ENCODE measurements at regions not wholly inside any gene's neighbourhood (a gene's known extent, or its start where the extent isn't known, plus 50 kb on each side); places are given as distances from the start of the nearest gene placed in this dataset.

GRCh38 chr10:120702032-120702431 is 149.1 kb upstream of the WDR11 start:
- in situ Hi-C loops (cut with HindIII; ENCODE audit: low sequenced_read_pairs): no loop called here

GRCh38 chr10:120705309-120705708 is 145.9 kb upstream of the WDR11 start:
- in situ Hi-C loops (cut with HindIII; ENCODE audit: low sequenced_read_pairs): no loop called here

GRCh38 chr10:120710076-120710475 is 141.1 kb upstream of the WDR11 start:
- in situ Hi-C loops (cut with HindIII; ENCODE audit: low sequenced_read_pairs): no loop called here

- in situ Hi-C loops (cut with HindIII; ENCODE audit: low sequenced_read_pairs): no loop called here
Measured at GRCh38 chr10:120711860-120712259, 139.3 kb upstream of the WDR11 start.

GRCh38 chr10:120713573-120714205 is 137.5 kb upstream of the WDR11 start:
- in situ Hi-C loops (cut with HindIII; ENCODE audit: low sequenced_read_pairs): no loop called here

GRCh38 chr10:120715171-120715570 is 136.0 kb upstream of the WDR11 start:
- in situ Hi-C loops (cut with HindIII; ENCODE audit: low sequenced_read_pairs): no loop called here

GRCh38 chr10:120719333-120719732 is 131.8 kb upstream of the WDR11 start:
- in situ Hi-C loops (cut with HindIII; ENCODE audit: low sequenced_read_pairs): no loop called here

GRCh38 chr10:120727001-120727400 is 124.2 kb upstream of the WDR11 start:
- in situ Hi-C loops (cut with HindIII; ENCODE audit: low sequenced_read_pairs): no loop called here

GRCh38 chr10:120729547-120729946 is 121.6 kb upstream of the WDR11 start:
- in situ Hi-C loops (cut with HindIII; ENCODE audit: low sequenced_read_pairs): no loop called here

GRCh38 chr10:120732067-120732466 is 119.1 kb upstream of the WDR11 start:
- in situ Hi-C loops (cut with HindIII; ENCODE audit: low sequenced_read_pairs): no loop called here

- in situ Hi-C loops (cut with HindIII; ENCODE audit: low sequenced_read_pairs): no loop called here
Measured at GRCh38 chr10:120732643-120733313, 118.4 kb upstream of the WDR11 start.

- in situ Hi-C loops (cut with HindIII; ENCODE audit: low sequenced_read_pairs): no loop called here
Measured at GRCh38 chr10:120734483-120735078, 116.6 kb upstream of the WDR11 start.

GRCh38 chr10:120735315-120735714 is 115.8 kb upstream of the WDR11 start:
- in situ Hi-C loops (cut with HindIII; ENCODE audit: low sequenced_read_pairs): no loop called here

GRCh38 chr10:120735773-120736371 is 115.3 kb upstream of the WDR11 start:
- in situ Hi-C loops (cut with HindIII; ENCODE audit: low sequenced_read_pairs): no loop called here

- in situ Hi-C loops (cut with HindIII; ENCODE audit: low sequenced_read_pairs): no loop called here
Measured at GRCh38 chr10:120736377-120736776, 114.8 kb upstream of the WDR11 start.

- in situ Hi-C loops (cut with HindIII; ENCODE audit: low sequenced_read_pairs): no loop called here
Measured at GRCh38 chr10:120738658-120739057, 112.5 kb upstream of the WDR11 start.

- in situ Hi-C loops (cut with HindIII; ENCODE audit: low sequenced_read_pairs): no loop called here
Measured at GRCh38 chr10:120741396-120741795, 109.8 kb upstream of the WDR11 start.

GRCh38 chr10:120742373-120742772 is 108.8 kb upstream of the WDR11 start:
- in situ Hi-C loops (cut with HindIII; ENCODE audit: low sequenced_read_pairs): no loop called here

- in situ Hi-C loops (cut with HindIII; ENCODE audit: low sequenced_read_pairs): no loop called here
Measured at GRCh38 chr10:120744040-120744439, 107.1 kb upstream of the WDR11 start.

- in situ Hi-C loops (cut with HindIII; ENCODE audit: low sequenced_read_pairs): no loop called here
Measured at GRCh38 chr10:120746001-120746777, 105.0 kb upstream of the WDR11 start.

GRCh38 chr10:120748519-120748918 is 102.6 kb upstream of the WDR11 start:
- in situ Hi-C loops (cut with HindIII; ENCODE audit: low sequenced_read_pairs): no loop called here
